ENCODE measurements at regions not wholly inside any gene's neighbourhood (a gene's known extent, or its start where the extent isn't known, plus 50 kb on each side); places are given as distances from the start of the nearest gene placed in this dataset.

DNA sequence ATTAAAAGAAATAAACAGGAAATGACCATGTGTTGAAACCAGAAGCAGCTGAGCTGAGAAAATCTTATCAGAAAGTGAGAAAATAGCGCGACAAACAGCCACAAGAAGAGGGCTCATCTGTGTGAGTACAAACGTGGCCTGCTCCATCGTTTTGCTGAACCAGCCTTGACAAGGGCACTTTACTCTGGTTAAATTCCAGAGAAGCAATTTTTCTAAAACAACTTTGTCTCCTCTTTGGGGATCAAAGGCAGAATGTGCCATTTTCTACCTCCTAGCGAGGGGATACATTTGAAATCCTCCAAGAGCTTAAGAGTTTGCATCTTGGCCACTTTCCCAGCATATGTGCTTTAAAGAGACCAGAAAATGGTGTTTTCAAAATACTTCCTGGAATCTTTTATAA lies 51.3 kb upstream of the VIPR2 start:
- TF ChIP-seq POLR2A (IDR thresholded peaks at IDR 0.05; ENCODE audit: low read length) (no peak), RNF2 (IDR thresholded peaks at IDR 0.05; ENCODE audit: borderline replicate concordance, low read depth) (no peak), CTCF (IDR thresholded peaks at IDR 0.05) (no peak), KDM1A (IDR thresholded peaks at IDR 0.05; ENCODE audit: low read depth) (no peak), MAFK (IDR thresholded peaks at IDR 0.05; ENCODE audit: partially characterized antibody) (no peak), NR3C1 (IDR thresholded peaks at IDR 0.05) (no peak), EHF (CRISPR knock-in tag; IDR thresholded peaks at IDR 0.05) (no peak), RFX5 (IDR thresholded peaks at IDR 0.05) (no peak), RCOR1 (IDR thresholded peaks at IDR 0.05; ENCODE audit: low read depth, low read length) (no peak)
- TF ChIP-seq, protein P1, sequence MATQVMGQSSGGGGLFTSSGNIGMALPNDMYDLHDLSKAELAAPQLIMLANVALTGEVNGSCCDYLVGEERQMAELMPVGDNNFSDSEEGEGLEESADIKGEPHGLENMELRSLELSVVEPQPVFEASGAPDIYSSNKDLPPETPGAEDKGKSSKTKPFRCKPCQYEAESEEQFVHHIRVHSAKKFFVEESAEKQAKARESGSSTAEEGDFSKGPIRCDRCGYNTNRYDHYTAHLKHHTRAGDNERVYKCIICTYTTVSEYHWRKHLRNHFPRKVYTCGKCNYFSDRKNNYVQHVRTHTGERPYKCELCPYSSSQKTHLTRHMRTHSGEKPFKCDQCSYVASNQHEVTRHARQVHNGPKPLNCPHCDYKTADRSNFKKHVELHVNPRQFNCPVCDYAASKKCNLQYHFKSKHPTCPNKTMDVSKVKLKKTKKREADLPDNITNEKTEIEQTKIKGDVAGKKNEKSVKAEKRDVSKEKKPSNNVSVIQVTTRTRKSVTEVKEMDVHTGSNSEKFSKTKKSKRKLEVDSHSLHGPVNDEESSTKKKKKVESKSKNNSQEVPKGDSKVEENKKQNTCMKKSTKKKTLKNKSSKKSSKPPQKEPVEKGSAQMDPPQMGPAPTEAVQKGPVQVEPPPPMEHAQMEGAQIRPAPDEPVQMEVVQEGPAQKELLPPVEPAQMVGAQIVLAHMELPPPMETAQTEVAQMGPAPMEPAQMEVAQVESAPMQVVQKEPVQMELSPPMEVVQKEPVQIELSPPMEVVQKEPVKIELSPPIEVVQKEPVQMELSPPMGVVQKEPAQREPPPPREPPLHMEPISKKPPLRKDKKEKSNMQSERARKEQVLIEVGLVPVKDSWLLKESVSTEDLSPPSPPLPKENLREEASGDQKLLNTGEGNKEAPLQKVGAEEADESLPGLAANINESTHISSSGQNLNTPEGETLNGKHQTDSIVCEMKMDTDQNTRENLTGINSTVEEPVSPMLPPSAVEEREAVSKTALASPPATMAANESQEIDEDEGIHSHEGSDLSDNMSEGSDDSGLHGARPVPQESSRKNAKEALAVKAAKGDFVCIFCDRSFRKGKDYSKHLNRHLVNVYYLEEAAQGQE (IDR thresholded peaks at IDR 0.05): no peak

All from A549 (cell line).